Stimulated activated CD8-positive, alpha-beta memory T cell treated with anti-CD3 and anti-CD28 coated beads, Interleukin-15, amount 100 ng/mL, for 48 hours (primary cell): ENCODE measurements at regions not wholly inside any gene's neighbourhood (a gene's known extent, or its start where the extent isn't known, plus 50 kb on each side); places are given as distances from the start of the nearest gene placed in this dataset.

Experiments used
- DNase-seq, 2 donors: peaks; one replicate each; pipeline ENCODE4 v3.0.0-alpha.2; 2020; ENCODE audit warnings: low read depth in 2 of 2

DNA sequence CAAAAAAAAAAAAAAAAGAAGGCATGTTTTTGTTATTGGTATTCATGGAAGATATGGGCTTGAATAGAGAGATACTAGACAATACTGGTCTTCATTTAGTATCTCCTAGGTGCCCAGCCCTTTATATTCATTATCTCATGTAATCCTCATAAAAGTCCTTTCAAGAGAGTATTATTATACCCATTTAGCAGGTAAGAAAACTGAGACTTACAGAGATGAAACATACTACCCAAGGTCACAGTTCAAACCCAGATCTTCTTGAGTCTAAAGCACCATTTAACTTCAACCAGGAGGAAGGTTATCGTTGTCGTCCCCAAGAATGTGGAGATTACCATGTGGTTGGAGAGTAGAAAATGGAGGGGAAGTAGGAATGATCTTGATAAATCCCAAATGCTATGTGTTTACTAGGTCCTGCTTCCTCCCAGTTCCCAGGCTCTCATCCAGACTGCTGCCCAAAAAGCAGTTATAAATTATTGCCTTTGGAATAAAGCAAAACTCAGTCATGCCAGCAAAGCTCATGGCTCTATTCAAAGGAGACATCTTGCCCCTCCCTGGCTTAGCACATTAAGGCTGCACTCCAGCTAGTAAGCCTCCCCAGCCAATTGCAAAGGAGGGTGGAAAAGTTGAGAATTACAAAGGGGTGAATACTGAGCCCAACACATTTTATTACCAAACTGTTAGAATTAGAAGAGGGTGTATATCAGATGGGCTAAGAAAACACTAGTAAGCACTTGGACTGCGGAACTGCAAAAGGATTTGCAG, 163.9 kb downstream of the PIK3R1 start:
- DNase-seq = no peak

DNA sequence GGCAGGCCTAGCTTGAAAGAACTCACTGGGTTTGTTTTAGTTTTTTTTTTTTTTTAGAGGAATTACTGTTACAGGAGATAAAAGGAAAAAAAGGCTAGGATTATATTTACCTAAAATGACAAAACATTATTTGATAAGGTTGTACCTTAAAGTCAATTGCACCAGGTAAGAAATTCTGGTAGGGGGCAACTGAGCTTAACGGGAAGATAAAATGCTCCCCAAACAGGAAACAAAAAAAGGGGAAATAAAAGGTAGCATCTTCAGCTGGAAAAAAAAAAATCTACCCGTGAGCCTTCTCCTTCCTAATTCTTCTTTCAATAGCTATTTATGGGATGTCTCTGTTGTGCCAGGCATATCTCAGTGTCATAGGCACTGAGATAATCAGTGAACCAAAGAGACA, 164.5 kb downstream of the PIK3R1 start:
- no peak for DNase-seq

DNA sequence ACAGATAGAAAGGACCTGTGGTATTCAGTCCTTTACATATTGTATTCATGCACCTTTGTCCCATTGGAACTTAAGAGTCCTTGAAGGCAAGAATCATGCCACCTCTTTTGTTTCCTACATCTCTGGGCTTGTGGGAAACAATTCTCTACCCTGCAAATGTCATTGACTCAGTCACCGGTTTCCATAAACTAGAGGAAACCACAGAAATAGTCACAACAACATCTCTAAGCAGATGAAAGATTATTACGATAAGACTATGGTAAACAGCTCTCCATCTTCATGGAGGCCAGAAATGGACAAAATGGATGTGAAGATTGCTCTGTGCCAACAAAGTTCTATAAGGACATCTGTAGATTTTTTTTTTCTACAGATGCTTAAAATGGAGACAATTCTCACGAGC, 165.5 kb downstream of the PIK3R1 start:
- no peak for DNase-seq

GRCh38 chr5:68381909-68382308, 166.4 kb downstream of the PIK3R1 start:
- DNase-seq = no peak

DNA sequence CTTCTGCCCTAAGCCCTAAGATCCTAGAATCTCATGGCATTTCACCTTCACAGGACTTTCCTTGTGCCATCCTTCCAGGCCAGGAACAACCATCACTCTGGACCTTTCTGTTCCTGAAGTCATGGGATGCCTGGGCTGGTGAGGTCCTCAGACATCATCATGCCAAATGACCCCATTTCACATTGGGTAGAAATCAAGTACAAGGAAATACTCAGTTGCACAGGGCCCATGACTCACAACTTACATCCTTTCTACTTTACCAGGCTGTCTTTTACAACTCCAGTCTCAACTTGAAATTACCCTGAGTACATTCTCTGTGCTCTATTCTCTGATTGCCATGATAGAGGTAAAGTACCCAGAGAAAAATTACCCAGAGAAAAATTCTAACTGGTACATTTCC, 167.1 kb downstream of the PIK3R1 start:
- no peak for DNase-seq

DNA sequence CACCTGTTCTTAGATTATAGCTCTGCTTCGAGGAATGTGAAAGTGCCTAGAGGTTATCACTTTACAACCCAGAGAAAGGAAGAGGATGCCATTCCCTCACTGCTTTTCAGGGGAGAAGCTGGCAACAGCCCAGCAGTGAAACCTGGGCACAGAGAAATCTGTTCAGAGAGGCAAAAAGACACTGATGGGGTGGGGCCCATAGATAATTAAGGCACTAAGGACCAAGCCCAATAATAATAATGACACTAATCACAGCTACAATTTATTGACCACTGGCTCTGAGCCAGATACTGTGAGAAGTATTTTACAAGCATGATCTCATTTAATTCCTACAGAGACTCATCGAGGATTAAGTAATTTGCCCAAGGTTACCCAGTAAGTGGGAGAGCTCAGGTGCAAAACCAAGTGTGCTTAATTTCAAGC, 168.3 kb downstream of the PIK3R1 start:
- DNase-seq = no peak

DNA sequence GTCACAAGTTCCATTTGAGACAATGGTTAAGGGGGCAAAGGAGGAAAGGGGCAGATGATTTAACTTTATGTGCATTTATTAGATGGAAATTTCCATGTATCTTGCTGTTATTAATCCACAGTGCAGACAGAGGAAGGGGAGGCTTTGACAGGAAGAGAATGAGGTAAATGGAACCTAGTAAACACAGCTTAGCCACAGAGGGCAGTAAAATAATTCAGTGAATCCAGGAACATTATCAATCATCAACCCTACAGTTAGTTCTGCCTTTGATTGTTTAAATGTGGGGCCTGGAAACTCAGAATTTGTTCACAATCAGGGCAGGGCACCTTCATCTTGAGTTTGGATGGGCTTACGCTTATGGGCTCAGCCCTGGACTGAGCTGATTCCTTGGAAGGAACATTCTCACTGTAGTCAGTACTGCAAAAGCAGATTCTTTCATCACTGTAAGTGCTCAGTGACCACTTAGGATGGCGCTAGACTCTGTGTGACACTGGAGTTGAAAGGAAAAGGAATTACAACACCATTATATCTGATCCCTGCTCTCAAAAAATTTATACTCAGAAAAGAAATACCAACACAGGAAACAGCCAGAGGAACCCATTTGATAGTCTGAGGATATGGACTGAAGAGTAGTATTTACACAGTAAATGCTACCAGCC, 169.5 kb downstream of the PIK3R1 start:
- no peak for DNase-seq

DNA sequence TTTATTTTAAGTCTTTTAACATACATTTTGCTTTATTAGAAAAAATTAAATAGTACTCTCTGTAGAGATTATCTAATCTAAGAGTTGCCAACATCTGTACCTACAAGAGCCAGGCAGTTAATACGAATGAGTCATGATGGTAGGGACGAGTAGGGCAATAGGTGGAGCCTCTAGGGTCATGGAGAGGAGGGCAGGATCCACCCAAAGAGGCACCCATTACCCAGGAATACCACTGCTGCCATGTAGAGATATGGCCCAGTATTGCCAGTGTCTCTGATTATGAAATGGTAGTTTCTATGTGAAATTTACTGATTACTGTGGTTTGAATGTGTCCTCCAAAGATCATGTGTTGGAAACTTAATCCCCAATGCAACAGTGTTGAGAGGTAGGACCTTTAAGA, 170.4 kb downstream of the PIK3R1 start:
- no peak for DNase-seq

DNA sequence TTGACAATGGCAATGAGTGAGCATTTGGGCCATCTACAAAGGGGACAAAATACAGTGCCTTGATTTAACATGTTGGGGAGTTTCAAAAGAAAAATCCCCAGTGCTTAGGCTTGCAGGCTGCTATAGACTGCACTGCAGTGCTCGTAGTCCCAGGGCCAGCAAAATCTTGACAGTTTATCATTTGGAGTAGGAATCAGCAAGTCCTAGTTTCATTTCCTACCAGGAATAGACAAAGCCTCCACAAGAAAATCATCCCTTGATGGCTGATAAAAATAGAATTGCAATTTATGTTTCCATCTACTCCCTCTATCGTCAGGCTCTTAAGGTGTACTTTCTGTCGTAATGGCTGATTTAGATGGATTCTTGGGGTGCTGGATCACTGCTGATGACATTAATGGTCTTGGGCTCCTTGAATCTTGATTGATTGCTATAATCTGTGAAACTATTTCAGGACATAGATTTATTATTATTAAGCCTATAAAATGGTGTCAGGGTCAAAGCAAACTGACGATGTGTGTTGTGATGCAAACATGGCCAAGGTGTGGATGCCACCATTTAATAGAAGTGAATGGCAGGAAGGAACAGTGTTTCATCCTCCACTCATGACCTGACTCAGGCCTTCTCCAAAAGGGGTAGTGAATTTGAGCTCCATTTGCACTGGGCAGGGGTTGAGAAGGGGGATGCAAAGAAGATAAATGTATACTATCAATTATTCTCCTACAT, 171.7 kb downstream of the PIK3R1 start:
- no peak for DNase-seq

- no peak for DNase-seq
These were observed 174.1 kb downstream of the PIK3R1 start for GRCh38 chr5:68389618-68390017.

- no peak for DNase-seq
These were observed 177.1 kb downstream of the PIK3R1 start for GRCh38 chr5:68392617-68393016.

DNA sequence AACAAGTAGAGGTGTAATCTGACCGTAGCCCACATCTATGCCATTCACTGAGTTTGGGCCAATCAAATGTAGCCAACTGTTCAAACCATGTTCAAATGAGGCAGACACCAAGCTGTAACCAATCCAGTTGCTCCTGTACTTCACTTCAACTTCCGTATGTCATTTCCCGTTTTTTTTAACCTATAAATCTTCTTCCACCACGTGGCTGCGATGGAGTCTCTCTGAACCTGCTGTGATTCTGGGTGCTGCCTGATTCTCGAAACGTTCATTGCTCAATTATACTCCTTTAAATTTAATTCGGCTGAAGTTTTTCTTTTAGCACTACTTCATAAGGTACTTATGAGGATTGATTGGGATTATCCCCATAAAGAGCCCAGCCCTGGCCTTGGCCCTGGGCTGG, 179.7 kb downstream of the PIK3R1 start:
- DNase-seq = no peak

- DNase-seq = no peak
These were observed 180.5 kb downstream of the PIK3R1 start for GRCh38 chr5:68395926-68396511.

GRCh38 chr5:68396722-68397121, 181.2 kb downstream of the PIK3R1 start:
- DNase-seq = no peak

DNA sequence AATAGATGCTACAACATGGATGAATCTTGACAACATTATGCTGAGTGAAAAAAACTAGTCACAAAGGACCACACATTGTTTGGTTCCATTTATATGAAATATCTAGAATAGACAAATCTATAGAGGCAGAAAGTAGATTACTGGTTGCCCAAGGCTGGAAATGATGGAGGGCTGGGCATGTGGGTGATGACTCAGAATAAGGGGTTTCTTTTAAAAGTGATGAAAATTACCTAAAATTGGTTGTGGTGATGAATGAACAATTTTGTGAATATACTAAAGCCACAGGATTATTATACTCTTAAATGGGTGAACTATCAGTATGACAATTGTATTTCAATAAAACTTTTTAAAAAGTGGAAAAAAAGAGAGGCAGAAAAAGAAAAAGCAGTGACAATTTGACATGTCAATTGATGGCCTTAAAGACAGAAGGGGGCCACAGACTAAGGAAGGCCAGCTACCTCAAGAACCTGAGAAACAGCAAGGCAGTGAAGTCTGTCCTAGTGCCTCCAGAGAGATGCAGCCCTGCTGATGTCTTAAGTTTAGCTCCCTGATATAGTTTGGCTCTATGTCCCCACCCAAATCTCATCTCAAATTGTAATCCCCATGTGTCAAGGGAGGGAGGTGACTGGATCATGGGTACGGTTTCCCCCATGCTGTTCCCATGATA, 182.7 kb downstream of the PIK3R1 start:
- no peak for DNase-seq

DNA sequence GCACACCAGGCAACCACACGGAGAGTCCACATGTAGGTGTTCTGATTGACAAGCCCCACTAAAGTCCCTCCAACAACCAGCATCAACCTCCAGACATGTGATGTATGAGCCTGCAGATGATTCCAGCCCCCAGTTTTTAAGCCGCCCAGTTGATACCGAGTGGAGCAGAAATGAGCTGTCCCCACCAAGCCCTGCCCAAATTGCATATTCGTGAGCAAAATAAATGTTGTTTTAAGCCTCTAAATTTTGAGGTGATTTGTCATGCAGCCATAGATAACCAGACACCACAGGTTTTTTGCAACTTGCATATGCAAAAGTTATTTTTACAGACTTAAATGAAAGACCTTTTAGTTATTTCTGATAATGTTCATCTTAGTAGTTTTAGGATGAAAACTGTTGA, 187.7 kb downstream of the PIK3R1 start:
- DNase-seq = no peak

- DNase-seq = no peak
These were observed 188.7 kb downstream of the PIK3R1 start for GRCh38 chr5:68404246-68404645.

DNA sequence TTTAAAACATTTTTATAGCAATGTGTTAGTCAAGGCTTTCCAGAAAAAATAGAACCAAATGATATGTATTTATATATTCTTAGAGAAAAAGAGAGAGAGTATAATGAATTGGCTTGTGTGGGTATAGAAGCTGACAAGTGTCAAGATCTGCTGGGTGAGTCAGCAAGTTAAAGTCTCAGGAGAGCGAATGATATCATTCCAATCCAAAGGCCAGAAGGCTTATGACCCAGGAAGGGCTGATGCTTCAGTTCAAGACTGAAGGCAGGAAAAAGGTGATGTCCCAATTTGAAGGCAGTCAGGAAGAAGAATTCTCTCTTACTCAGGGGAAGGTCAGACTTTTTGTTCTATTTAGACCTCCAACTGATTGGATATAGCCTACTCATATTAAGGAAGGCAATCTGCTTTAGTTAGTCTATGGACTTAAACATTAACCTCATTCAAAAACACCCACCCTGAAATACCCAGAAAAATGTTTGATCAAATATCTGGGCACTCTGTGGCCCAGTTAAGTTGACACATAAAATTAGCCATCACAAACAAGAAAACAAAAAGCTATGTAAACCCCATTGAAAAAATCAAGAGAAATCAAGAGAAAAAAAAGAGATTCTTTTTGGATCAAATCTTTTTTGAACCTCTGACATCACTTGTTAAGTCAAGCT, 189.6 kb downstream of the PIK3R1 start:
- no peak for DNase-seq

DNA sequence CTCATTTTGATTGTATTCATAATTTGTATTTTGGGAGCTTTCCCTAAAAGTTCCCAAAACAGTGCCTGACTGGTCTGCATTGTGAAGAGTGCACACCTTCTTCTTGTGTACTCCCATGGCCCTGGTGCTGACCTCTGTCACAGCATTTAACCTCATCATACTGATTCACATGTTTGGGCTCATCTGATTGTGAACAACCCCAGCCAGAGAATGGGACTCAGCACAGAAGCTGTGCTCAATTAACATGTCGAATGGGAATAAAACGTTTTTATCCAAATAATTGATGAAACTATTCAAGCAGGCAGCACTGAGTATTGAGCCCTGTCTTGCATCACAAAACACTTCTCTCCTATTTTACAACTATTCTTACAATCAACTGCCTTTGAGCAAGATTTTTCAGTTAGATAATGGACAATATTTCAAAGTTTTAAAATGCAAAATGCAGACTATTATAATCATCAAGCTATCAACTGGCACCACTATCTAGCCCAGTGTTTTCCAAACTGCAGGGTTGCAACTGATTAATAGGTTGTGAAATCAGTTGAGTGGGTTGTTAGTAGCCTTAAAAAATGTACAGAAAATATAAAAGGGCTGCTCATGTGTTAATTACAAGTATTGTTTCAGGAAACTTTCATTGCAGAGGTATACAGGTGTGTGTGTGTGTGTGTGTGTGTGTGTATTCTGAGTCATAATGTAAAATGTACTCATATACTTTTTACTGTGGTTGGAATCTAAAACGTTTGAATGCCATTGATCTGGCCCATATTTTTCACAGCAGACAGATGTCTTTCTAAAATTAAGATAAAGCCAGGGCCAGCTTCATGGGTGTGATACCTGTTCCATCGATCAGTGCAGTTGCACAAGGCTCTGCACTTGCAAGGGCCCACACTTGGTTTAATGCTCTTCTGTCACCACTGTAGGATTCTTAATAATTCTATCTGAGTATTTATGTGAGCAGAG, 190.5 kb downstream of the PIK3R1 start:
- DNase-seq = no peak

- no peak for DNase-seq
These were observed 191.2 kb downstream of the PIK3R1 start for GRCh38 chr5:68406767-68407241.
